Left ventricle myocardium inferior (tissue), 1 donor: ENCODE measurements at regions not wholly inside any gene's neighbourhood (a gene's known extent, or its start where the extent isn't known, plus 50 kb on each side); places are given as distances from the start of the nearest gene placed in this dataset.
"Not testable (repeated sequence)": the region's sequence is repeated elsewhere in the genome, so short reads cannot be mapped to it uniquely, and the experiment has no call there.

Experiments
- DNase-seq: peaks from one replicate; pipeline ENCODE4 v3.0.0-alpha.2; 2020
- H3K27ac ChIP-seq: fragments of 200-600 bp; replicated peaks from 2 replicates; pipeline ENCODE4 v1.8.0; 2021
- H3K27me3 ChIP-seq: fragments of 200-600 bp; 2 replicates; pipeline ENCODE4 v1.8.0; 2021; ENCODE audit warnings: low read depth
- H3K36me3 ChIP-seq: fragments of 200-600 bp; 2 replicates; pipeline ENCODE4 v1.8.0; 2021
- H3K4me1 ChIP-seq: fragments of 200-600 bp; 2 replicates; pipeline ENCODE4 v1.8.0; 2021
- H3K4me3 ChIP-seq: fragments of 200-600 bp; 2 replicates; pipeline ENCODE4 v1.8.0; 2021; ENCODE audit warnings: mild to moderate bottlenecking, moderate library complexity
- H3K9me3 ChIP-seq: fragments of 200-600 bp; replicated peaks from 2 replicates; pipeline ENCODE4 v1.8.0; 2021
- CTCF ChIP-seq: fragments of 200-600 bp; IDR thresholded peaks from 2 replicates; pipeline ENCODE4 v1.8.0; 2021; ENCODE audit warnings: antibody characterized with exemption, mild to moderate bottlenecking, borderline replicate concordance
- intact Hi-C: fragments of 100-400 bp; cut with micrococcal nuclease; formaldehyde crosslinking; loops from one replicate; pipeline ENCODE4 v1.11.0; 2022
- donor health status: DM: no; HTN: yes; CAD: no; lungs with severe emphysema.

- TF ChIP-seq CTCF: no peak
- Histone ChIP-seq H3K27ac (no peak overlapping the region), H3K4me3 (no peak overlapping the region), H3K27me3 (peaks cover 19% of the 10 kb centered on the region), H3K9me3 (peaks cover 8% of the 10 kb centered on the region), H3K36me3 (no peaks in the 10 kb centered on the region), H3K4me1 (no peaks in the 10 kb centered on the region)
- no peak for DNase-seq
- intact Hi-C loops: no loop called here
These were observed 1300.5 kb upstream of the TMEM132C start for GRCh38 chr12:126966498-126966897.

GRCh38 chr12:126967152-126967551 lies 1299.8 kb upstream of the TMEM132C start:
- no peaks in the 10 kb centered on the region for H3K4me1 ChIP-seq
- no peak overlapping the region for H3K27ac ChIP-seq
- no peak overlapping the region for H3K4me3 ChIP-seq
- no peak for TF ChIP-seq CTCF
- peaks cover 8% of the 10 kb centered on the region for H3K9me3 ChIP-seq
- no peaks in the 10 kb centered on the region for H3K36me3 ChIP-seq
- H3K27me3 ChIP-seq: peaks cover 25% of the 10 kb centered on the region
- intact Hi-C loops: no loop called here
- DNase-seq: no peak

- intact Hi-C loops: no loop called here
- Histone ChIP-seq H3K9me3 (no peaks in the 10 kb centered on the region), H3K4me1 (no peaks in the 10 kb centered on the region), H3K36me3 (no peaks in the 10 kb centered on the region), H3K27me3 (peaks cover 31% of the 10 kb centered on the region), H3K27ac (no peak overlapping the region), H3K4me3 (no peak overlapping the region)
- TF ChIP-seq CTCF: no peak
- no peak for DNase-seq
These were observed 1292.2 kb upstream of the TMEM132C start for GRCh38 chr12:126974779-126975178.

- Histone ChIP-seq H3K36me3 (no peaks in the 10 kb centered on the region), H3K9me3 (no peaks in the 10 kb centered on the region), H3K27me3 (peaks cover 24% of the 10 kb centered on the region), H3K4me1 (no peaks in the 10 kb centered on the region), H3K4me3 (no peak overlapping the region), H3K27ac (no peak overlapping the region)
- DNase-seq: no peak
- intact Hi-C loops: no loop called here
- TF ChIP-seq CTCF: no peak
These were observed 1290.4 kb upstream of the TMEM132C start for GRCh38 chr12:126976579-126976978.

GRCh38 chr12:126979564-126979963 lies 1287.4 kb upstream of the TMEM132C start:
- DNase-seq, H3K36me3 ChIP-seq, intact Hi-C loops, H3K4me1 ChIP-seq, H3K4me3 ChIP-seq, H3K27ac ChIP-seq, H3K9me3 ChIP-seq: not testable (repeated sequence)
- peaks cover 18% of the 10 kb centered on the region for H3K27me3 ChIP-seq

- Histone ChIP-seq H3K4me1 (no peaks in the 10 kb centered on the region), H3K9me3 (no peaks in the 10 kb centered on the region), H3K27ac (no peak overlapping the region), H3K27me3 (peaks cover 11% of the 10 kb centered on the region), H3K36me3 (no peaks in the 10 kb centered on the region), H3K4me3 (no peak overlapping the region)
- DNase-seq: no peak
- intact Hi-C loops: no loop called here
- TF ChIP-seq CTCF: no peak
These were observed 1284.3 kb upstream of the TMEM132C start for GRCh38 chr12:126982707-126983106.

GRCh38 chr12:126983735-126984134 lies 1283.2 kb upstream of the TMEM132C start:
- H3K36me3 ChIP-seq, DNase-seq, H3K27ac ChIP-seq, H3K9me3 ChIP-seq, intact Hi-C loops, H3K4me3 ChIP-seq, H3K4me1 ChIP-seq: not testable (repeated sequence)
- peaks cover 11% of the 10 kb centered on the region for H3K27me3 ChIP-seq

- H3K27ac ChIP-seq, H3K4me1 ChIP-seq, H3K4me3 ChIP-seq, H3K36me3 ChIP-seq, H3K9me3 ChIP-seq, H3K27me3 ChIP-seq, DNase-seq, intact Hi-C loops: not testable (repeated sequence)
These were observed 1281.3 kb upstream of the TMEM132C start for GRCh38 chr12:126985663-126986062.
